ENCODE measurements at regions not wholly inside any gene's neighbourhood (a gene's known extent, or its start where the extent isn't known, plus 50 kb on each side); places are given as distances from the start of the nearest gene placed in this dataset.

GRCh38 chr3:166462891-166463470 lies 625.8 kb upstream of the BCHE start:
- no peak overlapping the region for H3K4me2 ChIP-seq (replicated peaks; ENCODE audit: extremely low read depth, low read length, poor library complexity, severe bottlenecking)
- no peaks in the 10 kb centered on the region for H3K4me1 ChIP-seq (ENCODE audit: control insufficient read depth in 1 of 2, insufficient read depth in 2 of 2, low read length in 2 of 2)
- Mint-ChIP-seq H3K36me3 (no peaks in the 10 kb centered on the region), H3K9me3 (peaks cover 0 to 4% (median 1%) of the 10 kb centered on the region in 7 donors), H3K27me3 (ENCODE audit: low read depth in 3 of 3) (peaks cover 0 to 2% (median 0%) of the 10 kb centered on the region in 3 donors), H3K27ac (no peak overlapping the region), H3K4me1 (no peaks in the 10 kb centered on the region), H3K4me3 (no peak overlapping the region)
- H4K20me1 ChIP-seq (ENCODE audit: insufficient read depth, low read length): no peaks in the 10 kb centered on the region
- no peaks in the 10 kb centered on the region for H3K9me3 ChIP-seq (replicated peaks in 1 of 2; ENCODE audit: control insufficient read depth in 1 of 2, insufficient read depth in 1 of 2, low read length in 2 of 2)
- no peak for DNase-seq
- H3K36me3 ChIP-seq (replicated peaks in 1 of 2; ENCODE audit: control insufficient read depth in 1 of 2, insufficient read depth in 2 of 2, low read length in 2 of 2): no peaks in the 10 kb centered on the region
- no peaks in the 10 kb centered on the region for H3K79me2 ChIP-seq (ENCODE audit: insufficient read depth, low read length)
- no peak overlapping the region for H3K4me3 ChIP-seq (replicated peaks in 1 of 3; ENCODE audit: low read depth in 2 of 3, low read length in 3 of 3)
- no peak overlapping the region for H2AFZ ChIP-seq (ENCODE audit: insufficient read depth, low read depth, low read length, poor library complexity, severe bottlenecking)
- intact Hi-C loops (cut with micrococcal nuclease): no loop called here
- no peaks in the 10 kb centered on the region for H3K27me3 ChIP-seq (ENCODE audit: control insufficient read depth in 2 of 2, insufficient read depth in 2 of 2, low read length in 2 of 2)
- no peak overlapping the region for H3K9ac ChIP-seq (ENCODE audit: insufficient read depth, low read length, poor library complexity, severe bottlenecking)
- TF ChIP-seq CTCF (IDR thresholded peaks at IDR 0.05): no peak
- WGBS (ENCODE audit: insufficient coverage): no CpG with 5 or more reads among the region's 2 CpGs
- H3K27ac ChIP-seq (ENCODE audit: low read depth in 1 of 2, low read length in 2 of 2): no peak overlapping the region

GRCh38 chr3:166461626-166462025 lies 624.4 kb upstream of the BCHE start:
- Histone ChIP-seq H2AFZ (ENCODE audit: insufficient read depth, low read depth, low read length, poor library complexity, severe bottlenecking) (no peak overlapping the region), H3K27ac (ENCODE audit: low read depth in 1 of 2, low read length in 2 of 2) (no peak overlapping the region), H3K79me2 (ENCODE audit: insufficient read depth, low read length) (no peaks in the 10 kb centered on the region), H3K36me3 (replicated peaks in 1 of 2; ENCODE audit: control insufficient read depth in 1 of 2, insufficient read depth in 2 of 2, low read length in 2 of 2) (no peaks in the 10 kb centered on the region), H3K4me3 (replicated peaks in 1 of 3; ENCODE audit: low read depth in 2 of 3, low read length in 3 of 3) (no peak overlapping the region), H3K9ac (ENCODE audit: insufficient read depth, low read length, poor library complexity, severe bottlenecking) (no peak overlapping the region), H3K4me1 (ENCODE audit: control insufficient read depth in 1 of 2, insufficient read depth in 2 of 2, low read length in 2 of 2) (no peaks in the 10 kb centered on the region), H4K20me1 (ENCODE audit: insufficient read depth, low read length) (no peaks in the 10 kb centered on the region), H3K27me3 (ENCODE audit: control insufficient read depth in 2 of 2, insufficient read depth in 2 of 2, low read length in 2 of 2) (no peaks in the 10 kb centered on the region), H3K4me2 (replicated peaks; ENCODE audit: extremely low read depth, low read length, poor library complexity, severe bottlenecking) (no peak overlapping the region), H3K9me3 (replicated peaks in 1 of 2; ENCODE audit: control insufficient read depth in 1 of 2, insufficient read depth in 1 of 2, low read length in 2 of 2) (no peaks in the 10 kb centered on the region)
- no CpG with 5 or more reads among the region's 2 CpGs for WGBS (ENCODE audit: insufficient coverage)
- Mint-ChIP-seq H3K27ac (no peak overlapping the region), H3K4me1 (no peaks in the 10 kb centered on the region), H3K36me3 (no peaks in the 10 kb centered on the region), H3K4me3 (no peak overlapping the region), H3K27me3 (ENCODE audit: low read depth in 3 of 3) (peaks cover 0 to 2% (median 0%) of the 10 kb centered on the region in 3 donors), H3K9me3 (peaks cover 0 to 4% (median 2%) of the 10 kb centered on the region in 7 donors)
- no peak for DNase-seq
- intact Hi-C loops (cut with micrococcal nuclease): no loop called here
- TF ChIP-seq CTCF (IDR thresholded peaks at IDR 0.05): no peak

Data from CD14-positive monocyte (primary cell).